Frontal cortex (tissue), 3 donors: ENCODE measurements at regions not wholly inside any gene's neighbourhood (a gene's known extent, or its start where the extent isn't known, plus 50 kb on each side); places are given as distances from the start of the nearest gene placed in this dataset.
A peak's percentile ranks its signal among the peaks of the same experiment; 100 is the strongest.

Experiments used
- DNase-seq, 2 donors: peaks; one replicate each; pipeline ENCODE4 v3.0.0; 2012; ENCODE audit warnings: low spot score in 2 of 2
- FAIRE-seq: peaks from 2 replicates; lab custom pipeline; 2012; peaks lifted over from hg19 to GRCh38; lab: Jason Lieb, UNC
- donor health status: control.
- donor health status: control.
- donor health status: control.

GRCh38 chr6:169843991-169844390 lies 92.6 kb downstream of the ERMARD start:
- no peak for DNase-seq

GRCh38 chr6:169843110-169843509 lies 91.7 kb downstream of the ERMARD start:
- FAIRE-seq (no peak), DNase-seq (no peak)

More at GRCh38 chr6:169843991-169844390, 92.6 kb downstream of the ERMARD start:
- FAIRE-seq, result no peak

DNA sequence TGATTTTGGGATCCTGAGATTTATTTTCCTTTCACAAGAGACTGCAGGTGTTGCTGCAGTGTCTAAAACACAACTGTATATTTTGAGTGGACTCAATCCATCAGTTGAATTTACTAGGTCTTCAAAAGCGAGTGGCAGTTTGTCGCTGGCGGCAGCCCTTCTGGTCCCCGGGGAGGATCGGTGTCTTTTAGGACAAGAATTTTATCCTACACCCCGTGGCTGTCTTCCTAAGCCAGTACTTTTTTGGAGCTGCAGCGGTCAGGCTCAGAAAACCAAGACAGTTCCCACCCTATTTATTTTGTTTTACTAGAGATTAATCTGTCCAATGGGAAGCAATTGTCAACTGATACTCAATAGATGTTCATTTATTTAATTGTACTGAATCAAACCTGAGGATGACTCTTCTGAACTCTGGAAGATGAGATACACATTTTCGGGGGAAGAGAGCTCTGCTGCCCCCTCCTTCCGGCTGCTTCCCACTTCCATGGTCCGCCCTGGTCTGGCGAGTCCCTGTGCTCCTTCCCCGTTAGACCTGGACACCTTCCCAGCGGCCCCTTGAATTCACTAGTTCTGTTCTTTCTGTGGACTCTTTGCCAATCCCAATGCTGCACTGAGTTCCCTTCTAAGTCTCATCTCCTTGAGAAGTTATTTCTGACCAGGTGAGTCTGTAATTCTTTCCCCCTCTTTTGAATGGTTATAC lies 90.6 kb downstream of the ERMARD start:
- no peak for FAIRE-seq
- no peak for DNase-seq

DNA sequence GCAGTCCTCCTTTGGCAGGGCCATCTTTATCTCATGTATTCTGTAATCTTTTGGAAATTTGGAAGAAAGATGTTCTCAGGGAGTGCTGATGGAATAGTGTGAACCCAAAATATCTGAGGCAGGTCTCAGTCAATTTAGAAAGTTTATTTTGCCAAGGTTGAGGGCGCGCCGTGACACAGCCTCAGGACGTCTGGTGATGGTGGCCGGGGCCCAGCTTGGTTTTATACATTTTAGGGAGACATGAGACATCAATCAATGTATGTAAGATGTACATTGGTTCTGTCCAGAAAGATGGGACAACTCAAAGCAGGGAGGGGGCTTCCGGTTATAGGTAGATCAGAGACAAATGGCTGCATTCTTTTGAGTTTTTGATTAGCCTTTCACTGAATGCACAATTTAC lies 89.8 kb downstream of the ERMARD start:
- no peak for DNase-seq
- no peak for FAIRE-seq

GRCh38 chr6:169839898-169840631 lies 88.6 kb downstream of the ERMARD start:
- FAIRE-seq, result no peak
- no peak for DNase-seq

DNA sequence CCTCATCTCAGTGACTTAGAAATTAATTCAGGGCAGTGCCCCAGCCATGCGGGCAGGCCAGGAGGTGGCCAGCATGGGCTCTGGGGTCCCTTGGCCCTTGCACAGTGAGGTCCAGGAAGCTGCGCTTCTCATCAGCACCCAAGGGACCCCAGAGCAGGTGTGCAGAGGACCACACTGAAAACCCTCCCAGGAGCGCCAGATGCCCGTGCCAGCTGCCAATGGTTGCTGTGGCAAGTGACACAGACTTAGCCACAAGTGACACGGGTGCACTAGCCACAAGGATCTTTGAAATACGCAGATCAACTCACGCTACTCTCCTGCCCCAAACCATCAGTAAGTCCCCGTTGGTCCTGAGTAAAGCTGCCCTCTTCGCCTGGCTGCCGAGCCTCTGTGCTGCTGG lies 88.1 kb downstream of the ERMARD start:
- no peak for DNase-seq
- FAIRE-seq, result no peak

DNA sequence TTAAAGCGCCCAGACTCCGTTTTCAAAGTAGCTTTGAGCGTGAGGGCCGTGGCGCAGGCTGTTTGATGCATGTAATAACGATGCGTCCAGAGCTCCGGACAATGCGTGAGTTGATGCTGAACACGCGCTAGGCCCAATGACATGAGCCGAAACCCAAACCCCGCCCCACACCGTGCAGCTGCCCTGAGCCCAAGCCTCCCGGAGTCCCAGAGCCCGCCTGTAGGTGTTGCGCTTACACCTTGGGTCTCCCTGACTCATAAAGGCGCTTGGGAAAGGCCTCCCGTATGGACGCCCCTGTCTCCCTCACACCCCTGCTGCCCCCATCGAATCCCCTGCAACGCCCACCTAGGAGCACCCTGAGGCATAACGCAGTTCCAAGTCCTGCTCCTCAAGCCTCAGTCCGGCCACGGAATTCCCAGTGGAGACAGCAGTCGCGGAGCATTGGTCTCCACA lies 87.6 kb downstream of the ERMARD start:
- no peak for DNase-seq
- no peak for FAIRE-seq

- no peak for FAIRE-seq
Observed at GRCh38 chr6:169838346-169839028, 87.1 kb downstream of the ERMARD start.

GRCh38 chr6:169837529-169838250 lies 86.3 kb downstream of the ERMARD start:
- DNase-seq (no peak), FAIRE-seq (no peak)

More at GRCh38 chr6:169838346-169839028, 87.1 kb downstream of the ERMARD start:
- no peak for DNase-seq

GRCh38 chr6:169833258-169833794 lies 81.9 kb downstream of the ERMARD start:
- DNase-seq, result no peak
- FAIRE-seq, result no peak

GRCh38 chr6:169832247-169832948 lies 81.0 kb downstream of the ERMARD start:
- FAIRE-seq (no peak), DNase-seq (no peak)

- peak; percentile 76 to 83 for DNase-seq
- no peak for FAIRE-seq
Observed at GRCh38 chr6:169831450-169832246, 80.2 kb downstream of the ERMARD start.
